ENCODE measurements at regions not wholly inside any gene's neighbourhood (a gene's known extent, or its start where the extent isn't known, plus 50 kb on each side); places are given as distances from the start of the nearest gene placed in this dataset.

GRCh38 chr4:24278693-24279092 lies 305.7 kb downstream of the DHX15 start:
- no peak overlapping the region for H3K4me3 Mint-ChIP-seq
- no peaks in the 10 kb centered on the region for H3K9me3 Mint-ChIP-seq
- POLR2A ChIA-PET: no interaction called here
- TF ChIP-seq HMGA2 (CRISPR knock-in tag; IDR thresholded peaks at IDR 0.05) (no peak), JAZF1 (CRISPR knock-in tag; IDR thresholded peaks at IDR 0.05) (no peak), NFE2L1 (CRISPR knock-in tag; IDR thresholded peaks at IDR 0.05) (no peak), CTCF (IDR thresholded peaks at IDR 0.05) (no peak), TEAD1 (CRISPR knock-in tag; IDR thresholded peaks at IDR 0.05) (no peak), GTF2I (CRISPR knock-in tag; conservative IDR thresholded peaks at IDR 0.05) (no peak), FOXP4 (CRISPR knock-in tag; IDR thresholded peaks at IDR 0.05) (no peak), RORB (CRISPR knock-in tag; IDR thresholded peaks at IDR 0.05) (no peak), ELF4 (CRISPR knock-in tag; IDR thresholded peaks at IDR 0.05; ENCODE audit: low read depth) (no peak), NR3C1 (CRISPR knock-in tag; conservative IDR thresholded peaks at IDR 0.05; ENCODE audit: low read depth) (no peak), ATF6 (CRISPR knock-in tag; IDR thresholded peaks at IDR 0.05) (no peak), CREB1 (CRISPR knock-in tag; IDR thresholded peaks at IDR 0.05) (no peak), ESRRA (CRISPR knock-in tag; IDR thresholded peaks at IDR 0.05; ENCODE audit: borderline replicate concordance) (no peak), CREM (CRISPR knock-in tag; IDR thresholded peaks at IDR 0.05) (no peak), IRF2 (CRISPR knock-in tag; IDR thresholded peaks at IDR 0.05; ENCODE audit: borderline replicate concordance, low read depth) (no peak), ZNF138 (CRISPR knock-in tag; conservative IDR thresholded peaks at IDR 0.05) (no peak)
- TF ChIP-seq, protein P1, sequence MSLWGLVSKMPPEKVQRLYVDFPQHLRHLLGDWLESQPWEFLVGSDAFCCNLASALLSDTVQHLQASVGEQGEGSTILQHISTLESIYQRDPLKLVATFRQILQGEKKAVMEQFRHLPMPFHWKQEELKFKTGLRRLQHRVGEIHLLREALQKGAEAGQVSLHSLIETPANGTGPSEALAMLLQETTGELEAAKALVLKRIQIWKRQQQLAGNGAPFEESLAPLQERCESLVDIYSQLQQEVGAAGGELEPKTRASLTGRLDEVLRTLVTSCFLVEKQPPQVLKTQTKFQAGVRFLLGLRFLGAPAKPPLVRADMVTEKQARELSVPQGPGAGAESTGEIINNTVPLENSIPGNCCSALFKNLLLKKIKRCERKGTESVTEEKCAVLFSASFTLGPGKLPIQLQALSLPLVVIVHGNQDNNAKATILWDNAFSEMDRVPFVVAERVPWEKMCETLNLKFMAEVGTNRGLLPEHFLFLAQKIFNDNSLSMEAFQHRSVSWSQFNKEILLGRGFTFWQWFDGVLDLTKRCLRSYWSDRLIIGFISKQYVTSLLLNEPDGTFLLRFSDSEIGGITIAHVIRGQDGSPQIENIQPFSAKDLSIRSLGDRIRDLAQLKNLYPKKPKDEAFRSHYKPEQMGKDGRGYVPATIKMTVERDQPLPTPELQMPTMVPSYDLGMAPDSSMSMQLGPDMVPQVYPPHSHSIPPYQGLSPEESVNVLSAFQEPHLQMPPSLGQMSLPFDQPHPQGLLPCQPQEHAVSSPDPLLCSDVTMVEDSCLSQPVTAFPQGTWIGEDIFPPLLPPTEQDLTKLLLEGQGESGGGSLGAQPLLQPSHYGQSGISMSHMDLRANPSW (CRISPR knock-in tag; conservative IDR thresholded peaks at IDR 0.05; ENCODE audit: low read depth): no peak
- TF ChIP-seq, protein P2, sequence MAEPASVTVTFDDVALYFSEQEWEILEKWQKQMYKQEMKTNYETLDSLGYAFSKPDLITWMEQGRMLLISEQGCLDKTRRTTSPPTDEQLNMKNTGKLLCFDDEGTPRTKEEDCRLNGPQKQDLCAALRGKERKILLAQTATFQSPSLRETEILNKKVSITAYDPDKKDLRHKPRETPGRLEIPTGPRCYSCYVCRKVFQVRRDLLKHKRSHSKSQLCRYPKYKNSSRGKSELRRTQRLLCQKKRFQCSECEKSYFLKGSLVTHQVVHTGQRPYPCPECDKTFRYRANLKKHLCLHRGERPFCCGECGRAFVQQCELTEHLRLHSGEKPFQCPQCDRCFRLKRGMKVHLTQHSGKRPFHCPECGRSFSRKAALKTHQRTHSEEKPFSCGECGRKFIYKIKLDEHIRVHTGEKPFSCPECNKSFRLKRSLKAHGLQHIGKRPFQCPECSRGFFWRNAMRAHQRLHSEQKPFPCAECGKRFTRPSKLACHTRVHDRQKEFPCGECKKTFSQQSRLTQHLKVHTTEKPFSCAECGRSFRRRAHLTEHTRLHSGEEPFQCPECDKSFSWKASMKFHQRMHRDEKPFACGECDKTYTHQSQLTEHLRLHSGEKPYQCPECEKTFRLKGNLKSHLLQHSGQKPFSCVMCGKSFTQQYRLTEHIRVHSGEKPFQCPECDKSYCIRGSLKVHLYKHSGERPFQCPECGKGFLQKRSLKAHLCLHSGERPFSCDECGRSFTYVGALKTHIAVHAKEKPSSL (CRISPR knock-in tag; conservative IDR thresholded peaks at IDR 0.05): no peak
- TF ChIP-seq, protein P3, sequence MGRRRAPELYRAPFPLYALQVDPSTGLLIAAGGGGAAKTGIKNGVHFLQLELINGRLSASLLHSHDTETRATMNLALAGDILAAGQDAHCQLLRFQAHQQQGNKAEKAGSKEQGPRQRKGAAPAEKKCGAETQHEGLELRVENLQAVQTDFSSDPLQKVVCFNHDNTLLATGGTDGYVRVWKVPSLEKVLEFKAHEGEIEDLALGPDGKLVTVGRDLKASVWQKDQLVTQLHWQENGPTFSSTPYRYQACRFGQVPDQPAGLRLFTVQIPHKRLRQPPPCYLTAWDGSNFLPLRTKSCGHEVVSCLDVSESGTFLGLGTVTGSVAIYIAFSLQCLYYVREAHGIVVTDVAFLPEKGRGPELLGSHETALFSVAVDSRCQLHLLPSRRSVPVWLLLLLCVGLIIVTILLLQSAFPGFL (CRISPR knock-in tag; IDR thresholded peaks at IDR 0.05; ENCODE audit: borderline replicate concordance): no peak
- peaks cover 4% of the 10 kb centered on the region; the same call in 1 of the 2 replicates for H3K27me3 Mint-ChIP-seq (ENCODE audit: low read depth)
- DNase-seq (ENCODE audit: low spot score) (no peak), ATAC-seq (no peak)
- H3K36me3 Mint-ChIP-seq: no peaks in the 10 kb centered on the region
- peaks cover 33% of the 10 kb centered on the region for H3K4me1 Mint-ChIP-seq
- CTCF ChIA-PET: interaction anchor here (0.8 to 1.9 kb wide), 2 partner anchors 71 to 457 kb away, joined by 3 to 9 read pairs; no protein-coding TSS in a partner anchor
- peak overlapping the region; percentile 2; the same call in 1 of the 2 replicates for H3K27ac Mint-ChIP-seq
